Hepatocyte (in vitro differentiated cells): ENCODE measurements at regions not wholly inside any gene's neighbourhood (a gene's known extent, or its start where the extent isn't known, plus 50 kb on each side); places are given as distances from the start of the nearest gene placed in this dataset.

Source experiments
- EZH2 ChIP-seq: fragments of 200-600 bp; sonication (generic); IDR thresholded peaks from 2 replicates; pipeline ENCODE4 v1.6.1; 2016; ENCODE audit warnings: antibody characterized with exemption, mild to moderate bottlenecking, borderline replicate concordance
- EZH2phosphoT487 ChIP-seq: fragments of 200-600 bp; sonication (generic); IDR thresholded peaks from one replicate; pipeline ENCODE4 v1.6.1; 2018; ENCODE audit warnings: antibody characterized with exemption, mild to moderate bottlenecking, low read depth, moderate library complexity; ENCODE audit not compliant: unreplicated experiment, severe bottlenecking
- TF ChIP-seq, protein P1 (sequence below): fragments of 200-600 bp; sonication (generic); IDR thresholded peaks from 2 replicates; pipeline ENCODE4 v1.5.1; 2016; ENCODE audit warnings: antibody characterized with exemption, mild to moderate bottlenecking; ENCODE audit not compliant: poor library complexity

DNA sequence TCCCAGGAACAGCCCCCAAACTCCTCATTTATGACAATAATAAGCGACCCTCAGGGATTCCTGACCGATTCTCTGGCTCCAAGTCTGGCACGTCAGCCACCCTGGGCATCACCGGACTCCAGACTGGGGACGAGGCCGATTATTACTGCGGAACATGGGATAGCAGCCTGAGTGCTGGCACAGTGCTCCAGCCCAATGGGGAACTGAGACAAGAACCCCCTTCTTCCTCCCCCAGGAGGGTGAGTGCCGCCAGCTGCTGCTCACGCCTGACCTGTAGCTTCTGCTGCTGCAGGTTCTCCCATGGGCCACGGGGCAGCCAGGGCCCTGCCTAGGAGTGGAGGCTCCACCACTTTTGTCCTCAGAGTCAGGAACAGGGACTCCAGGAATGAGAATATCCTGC is 78.2 kb downstream of the VPREB1 start:
- TF ChIP-seq, protein P1, sequence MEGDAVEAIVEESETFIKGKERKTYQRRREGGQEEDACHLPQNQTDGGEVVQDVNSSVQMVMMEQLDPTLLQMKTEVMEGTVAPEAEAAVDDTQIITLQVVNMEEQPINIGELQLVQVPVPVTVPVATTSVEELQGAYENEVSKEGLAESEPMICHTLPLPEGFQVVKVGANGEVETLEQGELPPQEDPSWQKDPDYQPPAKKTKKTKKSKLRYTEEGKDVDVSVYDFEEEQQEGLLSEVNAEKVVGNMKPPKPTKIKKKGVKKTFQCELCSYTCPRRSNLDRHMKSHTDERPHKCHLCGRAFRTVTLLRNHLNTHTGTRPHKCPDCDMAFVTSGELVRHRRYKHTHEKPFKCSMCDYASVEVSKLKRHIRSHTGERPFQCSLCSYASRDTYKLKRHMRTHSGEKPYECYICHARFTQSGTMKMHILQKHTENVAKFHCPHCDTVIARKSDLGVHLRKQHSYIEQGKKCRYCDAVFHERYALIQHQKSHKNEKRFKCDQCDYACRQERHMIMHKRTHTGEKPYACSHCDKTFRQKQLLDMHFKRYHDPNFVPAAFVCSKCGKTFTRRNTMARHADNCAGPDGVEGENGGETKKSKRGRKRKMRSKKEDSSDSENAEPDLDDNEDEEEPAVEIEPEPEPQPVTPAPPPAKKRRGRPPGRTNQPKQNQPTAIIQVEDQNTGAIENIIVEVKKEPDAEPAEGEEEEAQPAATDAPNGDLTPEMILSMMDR: no peak
- TF ChIP-seq EZH2: no peak
- no peak for TF ChIP-seq EZH2phosphoT487
